ENCODE measurements at regions not wholly inside any gene's neighbourhood (a gene's known extent, or its start where the extent isn't known, plus 50 kb on each side); places are given as distances from the start of the nearest gene placed in this dataset.

DNA sequence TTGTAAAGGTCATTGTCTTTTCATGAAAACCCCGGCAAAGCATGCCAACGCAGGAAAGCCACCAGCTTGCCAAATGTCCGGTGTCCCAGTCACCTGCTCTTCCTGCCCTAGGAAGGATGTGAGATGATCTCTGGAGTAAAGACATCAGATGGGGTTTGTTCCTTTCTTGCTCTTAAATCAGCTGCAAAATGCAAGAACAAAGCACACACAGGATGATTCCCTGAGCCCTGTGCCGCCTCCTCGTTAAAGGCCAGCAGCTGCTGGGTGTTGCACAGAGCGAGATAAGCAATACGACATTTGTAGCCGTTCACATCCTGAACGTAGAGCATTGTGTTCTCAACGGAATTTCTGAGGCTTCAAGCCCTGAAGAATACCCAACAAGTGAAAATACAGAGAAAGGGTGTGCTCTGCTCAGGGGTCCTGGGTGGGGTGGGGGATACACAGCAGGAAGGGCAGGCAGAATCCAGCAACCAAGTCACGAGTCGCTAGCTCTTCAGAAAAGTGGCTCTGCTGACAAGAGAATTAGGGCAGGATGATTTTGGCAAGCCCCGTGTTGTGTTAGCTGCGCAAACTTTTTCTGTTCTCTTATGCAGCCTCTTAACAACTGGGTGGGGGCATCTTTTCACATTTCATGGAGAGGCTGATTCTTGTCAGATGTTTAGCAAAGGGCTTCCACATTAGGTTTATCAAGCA lies 229.2 kb upstream of the MAP3K1 start:
- no peak for DNase-seq

DNA sequence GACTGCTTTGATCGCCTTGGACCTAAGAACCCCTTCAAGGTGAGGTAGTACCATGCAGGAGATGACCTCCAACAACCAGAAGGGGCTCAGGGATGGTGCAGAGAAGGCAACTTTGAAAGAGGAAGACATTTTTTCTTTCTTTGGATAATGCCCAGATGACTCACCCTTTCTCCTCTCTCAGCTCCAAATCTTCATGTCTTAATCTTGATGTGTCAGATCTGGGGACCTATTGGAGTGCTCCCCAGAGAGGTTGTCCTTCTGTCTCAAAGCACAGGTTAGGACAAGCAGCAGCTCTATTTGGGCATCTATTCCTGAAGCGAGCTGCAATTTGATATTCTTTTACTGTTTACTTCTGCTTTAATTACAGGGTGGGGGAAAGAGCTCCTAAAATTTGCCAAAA lies 229.9 kb upstream of the MAP3K1 start:
- peak; percentile 47 for DNase-seq

DNA sequence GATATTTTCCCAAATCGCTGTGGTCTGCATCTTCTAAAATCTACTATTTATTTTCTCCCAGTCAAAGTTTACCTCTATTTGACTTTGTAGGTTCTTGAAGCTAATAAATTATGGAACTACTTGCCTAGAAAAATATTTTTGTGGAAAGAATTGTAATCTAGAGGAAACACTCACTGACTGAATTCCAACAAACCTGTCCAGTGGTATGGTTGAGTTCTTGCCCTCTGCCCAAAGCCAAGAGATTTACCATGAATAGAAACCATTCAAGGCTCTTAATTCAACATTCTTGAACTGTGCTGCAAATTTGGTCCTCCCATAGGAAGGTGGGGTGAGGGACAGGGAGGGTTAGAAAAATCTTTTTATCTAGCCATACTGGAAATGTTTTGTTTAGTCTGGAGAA lies 233.9 kb upstream of the MAP3K1 start:
- no peak for DNase-seq

DNA sequence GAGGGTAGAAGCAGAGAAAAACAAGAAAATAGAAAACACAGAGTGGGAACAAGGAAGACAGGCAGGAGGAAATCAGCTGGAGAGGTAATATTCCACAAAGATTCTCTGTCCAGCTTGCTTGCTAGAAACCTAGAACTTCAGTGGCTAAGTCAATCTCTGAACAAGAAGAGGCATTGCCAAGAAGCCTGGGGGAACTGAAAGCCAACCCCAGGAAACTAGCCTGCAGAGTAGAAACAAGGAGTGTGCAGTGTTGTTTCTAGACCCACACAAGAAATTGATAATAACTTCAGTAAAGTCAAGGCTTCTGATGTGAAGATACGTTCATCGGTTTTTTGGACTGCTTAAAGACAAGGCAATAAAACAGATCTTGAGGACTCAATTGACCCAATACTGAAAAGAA lies 234.5 kb upstream of the MAP3K1 start:
- DNase-seq, result no peak

DNA sequence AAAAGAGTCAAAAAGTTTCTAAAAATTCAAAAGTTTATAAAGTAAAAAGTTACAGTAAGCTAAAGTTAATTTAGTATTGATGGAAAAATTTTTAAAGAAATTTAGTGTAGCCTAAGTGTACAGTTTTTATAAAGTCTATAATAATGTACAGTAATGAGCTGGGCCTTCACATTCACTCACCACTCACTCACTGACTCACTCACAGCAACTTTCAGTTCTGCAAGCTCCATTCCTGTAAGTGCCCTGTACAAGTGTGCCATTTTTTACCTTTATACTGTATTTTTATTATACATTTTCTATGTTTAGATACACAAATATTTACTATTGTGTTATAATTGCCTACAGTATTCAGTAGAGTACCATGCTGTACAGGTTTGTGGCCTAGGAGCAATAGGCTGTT lies 239.5 kb upstream of the MAP3K1 start:
- peak; percentile 49 for DNase-seq

DNA sequence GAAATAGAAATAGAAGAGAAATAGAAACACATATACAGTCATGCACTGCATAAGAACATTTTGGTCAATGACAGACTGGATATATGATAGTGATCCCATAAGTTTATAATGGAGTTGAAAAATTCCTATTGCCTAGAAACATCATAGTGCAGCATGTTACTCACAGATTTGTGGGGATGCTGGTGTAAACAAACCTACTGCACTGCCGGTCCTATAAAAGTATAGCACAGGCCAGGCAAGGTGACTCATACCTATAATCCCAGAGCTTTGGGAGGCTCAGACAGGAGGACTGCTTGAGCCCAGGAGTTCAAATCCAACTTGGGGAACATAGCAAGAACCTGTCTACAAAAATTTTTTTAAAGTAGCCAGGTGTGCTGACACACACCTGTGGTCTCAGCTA lies 240.6 kb upstream of the MAP3K1 start:
- no peak for DNase-seq

DNA sequence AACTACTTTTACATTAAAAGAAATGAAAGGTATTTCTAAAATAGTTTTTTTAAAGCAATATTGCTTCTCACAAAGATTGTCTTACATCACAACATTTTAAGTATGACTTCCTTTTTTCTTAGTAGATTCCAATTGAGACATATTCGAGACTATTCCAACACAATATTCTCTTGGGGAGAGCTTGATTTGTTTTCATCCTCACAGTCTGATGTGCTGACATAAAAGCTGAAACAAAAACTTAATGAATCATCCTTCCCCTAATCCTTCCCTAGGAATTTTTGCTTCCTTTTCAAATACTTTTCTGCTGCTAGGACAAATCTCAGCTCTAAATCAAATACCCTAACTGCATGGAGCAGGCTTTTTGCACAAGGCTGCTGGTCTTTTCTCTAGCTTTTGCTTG lies 245.8 kb upstream of the MAP3K1 start:
- DNase-seq, result peak; percentile 61

DNA sequence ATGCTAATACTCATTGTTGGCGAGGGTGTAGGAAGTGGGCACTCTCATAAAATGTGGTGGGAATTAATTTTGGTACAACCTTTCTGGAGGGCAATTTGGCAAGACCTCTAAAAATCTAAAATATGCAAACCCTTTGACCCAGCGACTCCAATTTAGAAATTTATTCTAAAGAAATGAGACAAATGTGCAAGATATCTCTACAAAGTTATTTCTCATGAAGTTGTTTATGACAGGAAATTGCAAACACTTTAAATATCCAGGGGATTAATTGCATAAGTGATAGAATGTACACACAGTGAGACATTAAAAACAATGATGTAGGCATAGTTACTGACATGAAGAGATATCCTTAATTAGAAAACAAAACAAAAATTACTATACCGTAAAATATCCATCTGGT lies 246.3 kb upstream of the MAP3K1 start:
- DNase-seq, result no peak

DNA sequence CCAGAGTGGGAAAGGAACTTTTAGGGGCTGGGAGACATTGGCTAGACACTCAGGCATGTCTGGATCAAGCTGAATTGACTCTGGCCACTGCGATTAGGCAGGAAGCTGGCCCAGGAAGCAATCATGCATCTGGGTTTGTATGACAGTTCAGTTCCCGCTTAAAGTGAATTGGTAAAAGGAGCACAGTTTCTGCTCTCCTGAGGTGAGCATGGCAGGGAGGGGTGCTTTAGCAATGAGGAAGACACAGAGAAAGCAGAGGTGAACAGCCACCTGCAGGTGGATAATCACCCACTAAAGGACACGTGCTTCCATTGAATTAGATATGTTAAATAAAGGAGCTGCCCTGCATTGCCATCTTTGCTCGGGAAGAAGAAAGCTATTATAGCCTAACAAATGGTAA lies 248.1 kb upstream of the MAP3K1 start:
- no peak for DNase-seq

DNA sequence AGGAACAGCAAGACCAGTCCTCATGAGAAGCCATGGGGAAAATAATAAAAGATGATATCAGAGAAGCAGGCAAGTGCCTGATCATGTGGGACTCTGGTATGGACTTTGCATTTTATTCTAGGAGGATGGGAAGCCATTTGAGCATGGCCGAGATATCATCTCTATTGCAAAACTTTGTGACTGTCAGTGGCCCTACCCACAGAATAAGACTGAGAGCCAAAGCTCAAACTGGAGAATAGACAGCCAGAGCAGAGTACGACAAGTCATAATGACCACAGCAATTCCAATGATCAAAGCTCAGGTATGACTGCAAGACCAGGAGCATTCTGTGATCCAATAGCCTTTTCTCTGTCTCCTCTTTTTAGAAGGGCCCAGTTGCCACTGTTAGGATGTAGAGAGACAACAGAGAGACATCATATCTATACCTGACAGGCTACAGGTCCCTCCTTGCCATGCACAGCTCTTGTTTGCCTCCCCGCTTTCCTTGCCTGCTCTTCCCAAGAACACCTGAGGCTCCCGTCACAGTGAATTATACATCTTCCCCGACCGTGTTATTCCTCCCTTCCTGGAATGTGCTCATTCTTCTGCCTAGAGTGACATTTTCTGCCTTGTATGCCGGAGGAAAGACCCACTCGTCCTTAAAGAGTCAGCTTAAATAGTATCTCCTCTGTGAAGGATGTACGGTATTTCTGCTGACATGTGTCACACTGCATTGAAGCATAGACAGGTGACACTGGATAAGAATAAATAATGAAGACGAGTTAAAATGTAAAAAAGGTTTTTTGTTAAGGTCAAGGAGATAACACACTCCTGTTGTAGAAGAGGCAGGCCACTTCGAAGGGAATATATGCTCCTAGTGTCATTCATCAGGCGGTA lies 248.7 kb upstream of the MAP3K1 start:
- DNase-seq, result no peak

DNA sequence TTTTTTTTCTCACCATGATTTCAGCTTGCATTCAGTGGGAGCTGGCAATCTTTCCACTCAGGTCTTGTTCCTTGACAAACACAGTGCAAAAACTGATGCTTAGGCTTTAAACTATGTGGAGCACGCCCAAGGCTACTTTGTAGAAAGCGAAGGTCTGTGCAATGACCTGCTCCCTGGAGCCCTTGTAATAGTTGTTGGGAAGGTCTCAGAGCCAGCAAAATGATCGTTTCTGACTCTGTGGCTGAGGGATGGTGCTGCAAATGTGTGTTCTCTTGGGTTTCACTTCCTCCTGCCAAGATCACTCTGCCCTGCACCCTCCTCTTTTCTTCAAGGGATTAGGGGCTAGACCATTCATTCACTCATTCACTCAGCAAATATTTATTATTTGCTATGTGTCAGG lies 249.7 kb upstream of the MAP3K1 start:
- DNase-seq, result peak; percentile 78

DNA sequence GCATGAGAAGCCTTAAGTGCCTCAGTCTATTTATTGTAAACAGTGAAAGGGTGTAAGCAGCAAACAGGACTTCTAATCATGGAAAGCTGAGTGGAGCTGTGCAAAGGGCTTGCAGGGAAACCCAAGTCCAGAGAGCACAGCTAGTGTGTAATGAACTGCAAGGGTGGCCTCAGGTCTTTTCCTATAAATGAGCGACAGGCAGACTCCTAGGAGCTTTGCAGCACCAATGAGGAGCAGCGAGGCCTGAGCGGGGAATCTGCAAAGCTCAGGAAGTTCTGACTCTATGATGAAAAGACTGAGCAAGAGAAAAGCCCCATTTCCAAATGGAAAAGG lies 250.1 kb upstream of the MAP3K1 start:
- DNase-seq, result no peak

DNA sequence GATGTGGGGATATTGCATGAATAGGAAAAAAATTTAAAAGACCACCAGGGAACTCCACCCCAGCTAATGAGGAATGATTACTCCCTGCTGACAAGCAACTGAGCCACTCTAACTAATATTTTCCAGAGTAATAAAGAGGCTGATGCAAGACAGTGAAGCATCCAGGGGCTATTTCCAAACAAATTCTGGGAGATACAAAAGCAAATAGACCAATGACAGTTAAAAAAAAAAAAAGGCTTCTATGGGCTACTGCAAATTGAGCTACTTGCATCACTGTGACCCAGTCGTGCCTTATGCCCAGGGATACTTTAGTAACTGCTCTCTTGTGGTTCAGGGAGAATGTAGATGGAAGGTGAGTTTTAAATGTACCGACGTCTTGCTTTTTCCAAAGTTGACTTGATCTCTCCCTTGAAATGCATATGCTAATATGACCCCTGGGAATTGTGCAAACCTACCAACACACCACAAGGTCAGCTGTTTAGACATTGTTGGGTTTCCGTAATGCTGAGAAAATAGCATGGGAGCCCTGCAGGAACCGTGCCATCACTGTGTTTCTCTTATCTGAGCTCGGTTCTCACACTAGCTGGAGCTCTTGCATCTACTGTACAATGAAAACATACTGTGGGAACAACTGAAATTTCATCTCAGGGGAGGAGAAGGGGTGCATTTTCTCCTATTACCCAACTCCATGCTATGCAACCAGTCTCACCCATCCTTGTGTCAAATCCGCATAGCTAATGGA lies 250.6 kb upstream of the MAP3K1 start:
- peak; percentile 17 for DNase-seq

DNA sequence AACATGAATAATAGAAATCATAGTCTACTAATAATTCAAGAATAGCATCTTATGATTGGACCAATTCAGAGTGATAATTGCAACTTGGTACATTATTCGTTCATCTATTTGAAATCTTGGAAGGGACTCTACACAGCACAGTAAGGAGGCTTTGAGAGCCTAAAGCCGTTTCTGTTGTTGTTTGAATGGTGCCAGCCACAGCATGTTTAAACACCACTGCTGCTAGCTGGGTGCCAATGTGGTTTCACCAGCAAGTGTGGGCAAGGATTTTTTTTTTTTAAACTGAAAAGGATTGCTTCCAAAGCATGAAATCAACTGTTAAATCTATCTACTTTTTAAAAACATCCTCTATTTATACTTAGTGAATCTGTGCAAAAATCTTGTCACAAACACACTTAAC lies 253.9 kb upstream of the MAP3K1 start:
- no peak for DNase-seq

DNA sequence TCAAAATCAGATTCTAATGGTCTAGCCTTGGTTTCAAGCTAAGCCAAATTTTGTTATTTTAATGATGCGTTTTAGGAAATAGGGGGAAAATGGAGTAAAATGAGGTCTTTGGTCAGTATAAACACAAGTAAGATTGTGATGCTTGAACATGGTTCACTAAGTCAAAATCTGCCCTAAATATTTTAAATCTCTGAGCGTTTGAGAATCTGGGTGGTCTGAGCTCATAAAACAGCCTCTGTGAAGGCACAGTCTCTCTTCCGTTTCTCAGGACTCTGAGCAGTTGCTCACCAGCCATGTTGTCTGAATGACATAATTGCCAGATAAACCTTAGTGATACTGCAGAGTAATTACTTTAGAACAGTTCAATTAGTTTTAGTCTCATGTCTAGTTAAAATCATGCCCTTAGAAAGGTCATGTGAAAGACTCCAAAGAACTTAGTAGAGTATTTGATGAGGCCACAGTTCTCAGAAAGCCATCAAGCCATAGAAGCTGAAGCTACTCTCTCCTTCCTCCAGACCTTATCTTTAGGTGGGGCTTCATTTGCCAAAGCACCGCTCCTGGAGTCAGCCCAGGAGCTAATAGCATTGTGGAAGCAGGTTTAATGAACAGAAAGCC lies 257.1 kb upstream of the MAP3K1 start:
- no peak for DNase-seq

DNA sequence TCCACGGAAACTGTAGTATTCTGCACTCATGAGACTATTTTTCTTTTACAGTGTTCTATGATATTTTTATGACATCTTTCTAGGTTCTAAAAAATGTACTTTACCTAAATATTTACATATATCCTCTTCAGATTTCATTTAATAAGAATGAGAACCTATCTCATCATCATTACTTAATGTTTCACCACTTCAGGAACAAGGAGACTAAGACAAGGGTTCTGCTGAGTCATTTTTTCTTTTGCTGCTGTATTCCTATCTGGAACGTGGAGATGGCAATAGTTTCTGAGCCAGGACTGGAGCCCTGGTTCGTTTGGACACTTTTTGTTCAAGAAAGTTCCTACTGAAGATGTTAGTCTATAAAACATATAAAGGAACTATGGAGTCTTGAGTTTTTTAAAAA lies 258.2 kb upstream of the MAP3K1 start:
- DNase-seq, result no peak

DNA sequence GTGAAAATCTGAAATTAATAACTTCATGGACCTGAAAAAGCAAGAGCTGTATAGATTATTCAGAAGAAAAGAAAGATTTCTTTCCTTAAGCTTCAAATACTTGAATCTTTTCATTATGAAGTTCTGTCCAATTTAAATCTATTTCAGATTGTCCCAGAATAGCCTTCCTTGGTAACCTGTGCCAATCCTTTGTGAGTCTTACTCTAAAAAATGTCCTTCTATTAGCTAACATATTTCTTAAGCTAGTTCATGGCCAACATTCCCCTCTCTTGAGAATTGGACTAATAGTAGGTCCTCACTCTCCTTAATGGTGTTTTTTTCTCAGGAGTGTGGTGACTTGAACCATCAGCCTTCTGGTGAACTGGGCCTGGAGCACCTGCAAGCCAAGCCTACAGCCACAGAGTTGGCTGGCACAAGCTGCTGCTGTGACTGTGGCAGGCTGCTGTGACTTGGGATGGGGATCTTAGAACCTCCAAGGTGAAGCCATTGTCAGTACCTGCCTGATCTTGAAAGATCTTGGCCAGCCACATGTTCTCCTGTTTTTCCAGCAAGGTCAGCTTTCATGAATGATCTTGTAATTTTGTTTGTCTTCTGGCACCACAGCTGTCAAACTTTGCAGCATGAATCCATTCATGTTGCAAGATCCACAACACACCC lies 262.6 kb upstream of the MAP3K1 start:
- no peak for DNase-seq

DNA sequence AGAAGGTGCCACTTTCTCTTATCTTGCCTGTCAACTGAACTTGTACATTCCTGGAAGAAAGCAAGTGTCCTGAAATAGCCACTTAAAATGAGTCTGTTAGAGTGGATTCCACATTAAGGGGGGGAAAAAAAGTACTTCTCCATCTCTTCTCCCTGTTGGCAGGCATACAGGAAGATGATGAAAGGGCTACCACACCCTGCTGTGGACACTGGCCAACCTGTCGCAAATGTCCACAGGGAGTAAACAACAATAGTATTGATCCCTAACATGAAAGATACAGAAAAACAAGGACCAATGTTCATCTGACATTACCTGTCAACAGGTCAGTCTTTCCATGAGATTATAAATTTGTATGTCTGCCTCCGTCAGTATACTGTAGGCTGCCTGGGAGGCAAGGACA lies 265.1 kb upstream of the MAP3K1 start:
- no peak for DNase-seq

DNA sequence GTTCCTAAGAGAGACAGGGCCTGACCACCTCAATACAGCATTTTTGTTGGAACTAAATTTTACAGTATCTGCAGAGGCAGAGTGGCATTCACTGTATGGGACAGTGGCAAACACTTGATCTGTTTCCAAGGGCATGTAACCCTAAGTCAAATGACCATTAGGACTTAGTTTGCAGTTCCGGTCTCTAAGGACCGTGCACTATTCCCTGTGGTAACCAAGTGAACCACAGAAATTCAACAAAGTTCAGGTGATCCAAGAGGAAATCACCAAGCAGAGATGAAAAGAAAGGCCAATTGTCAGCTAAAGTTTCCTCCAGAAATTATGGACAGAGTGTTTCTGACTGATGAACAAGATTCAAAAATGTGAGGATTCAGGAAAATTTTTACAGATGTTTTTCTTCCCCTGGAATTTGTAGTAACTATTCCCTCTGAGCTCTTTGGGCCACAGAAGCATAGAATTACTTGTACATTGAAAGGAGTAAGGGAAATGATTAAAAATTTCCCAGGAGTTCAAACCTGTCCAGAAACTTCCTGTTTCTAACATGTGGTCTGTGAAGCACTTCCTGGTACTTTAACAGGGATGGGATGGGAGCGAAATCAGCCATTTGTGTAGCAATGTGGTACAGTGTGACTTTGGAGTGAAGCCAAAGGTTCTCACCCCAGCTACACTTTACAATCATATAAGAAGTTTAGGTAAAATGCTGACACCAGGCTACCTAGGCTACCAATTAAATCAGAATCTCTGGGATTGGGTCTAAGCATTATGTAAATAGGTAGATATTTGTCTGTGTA lies 266.1 kb upstream of the MAP3K1 start:
- peak; percentile 19 for DNase-seq

DNA sequence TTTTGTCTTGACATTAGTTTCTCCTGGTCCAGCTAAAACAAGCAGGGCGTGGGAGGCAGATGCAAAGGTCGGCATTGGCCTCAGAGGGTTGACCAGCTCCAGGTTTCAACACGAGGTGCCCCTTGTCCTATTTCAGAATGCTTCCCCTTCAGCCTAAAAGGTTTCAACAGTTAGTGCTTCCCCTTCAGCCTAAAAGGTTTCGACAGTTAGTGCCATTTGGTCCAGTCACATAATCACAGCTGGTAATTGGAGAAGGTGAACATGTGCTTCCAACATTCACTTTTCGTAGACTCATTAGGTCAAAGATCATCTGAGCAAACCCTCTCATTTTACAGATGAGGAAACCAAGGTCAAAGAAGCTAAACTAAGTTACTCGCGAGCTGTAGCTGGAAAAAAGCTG lies 270.3 kb upstream of the MAP3K1 start:
- DNase-seq, result peak; percentile 82

DNA sequence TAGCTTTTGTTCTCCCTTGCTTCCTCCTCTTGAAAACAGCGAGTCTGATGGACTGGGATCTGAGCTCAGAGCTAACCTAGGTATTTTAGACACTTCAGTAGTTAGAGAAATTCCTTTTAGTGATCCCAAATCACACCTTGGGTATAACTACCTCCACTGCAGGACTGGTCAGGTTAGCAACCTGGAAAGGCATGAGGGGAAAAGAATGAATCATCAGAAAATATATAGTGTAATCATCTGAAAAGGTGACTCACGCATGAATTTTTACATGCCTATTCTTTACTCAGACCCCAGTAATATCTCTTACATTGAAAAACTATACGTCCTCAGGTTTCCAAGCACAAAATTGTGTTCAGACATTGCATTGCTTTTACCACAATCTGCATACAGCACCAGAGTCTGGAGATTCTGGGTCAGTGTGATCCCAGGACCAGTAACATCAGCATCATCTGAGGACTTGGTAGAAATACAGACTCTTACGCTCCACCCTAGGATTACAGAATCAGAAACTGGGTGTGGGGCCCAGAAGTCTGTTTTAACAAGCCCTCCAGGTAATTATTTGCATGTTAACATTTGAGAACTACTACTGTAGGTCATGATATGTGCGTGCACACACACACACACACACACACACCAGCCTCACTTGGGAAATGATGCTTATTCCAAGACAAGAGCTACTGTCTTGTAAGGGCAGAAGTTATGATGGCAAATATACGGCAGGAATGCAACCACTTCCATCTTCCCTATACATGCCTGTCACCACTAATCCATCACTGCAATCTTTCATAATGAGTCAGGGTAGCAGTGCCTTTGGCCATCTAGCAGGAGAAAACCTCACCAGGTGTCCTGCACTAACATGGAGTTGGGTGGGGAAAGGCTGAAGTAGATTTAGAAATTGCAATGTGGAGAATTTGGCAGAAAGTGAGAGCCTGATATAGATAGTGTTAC lies 271.6 kb upstream of the MAP3K1 start:
- DNase-seq, result no peak
